Body of pancreas (tissue), 4 donors: ENCODE measurements at regions not wholly inside any gene's neighbourhood (a gene's known extent, or its start where the extent isn't known, plus 50 kb on each side); places are given as distances from the start of the nearest gene placed in this dataset.

Experiments used
- POLR2A ChIP-seq, 3 donors: fragments of 450-650 bp; IDR thresholded peaks; one replicate each; pipeline ENCODE4 v1.6.1; 2016; ENCODE audit warnings: antibody characterized with exemption in 3 of 3, mild to moderate bottlenecking in 2 of 3
- TF ChIP-seq, protein P1 (sequence below), 7 experiments: fragments of 450-650 bp in 4 of 7; fragments of 200-600 bp in 3 of 7; sonication (generic) in 3 of 7; IDR thresholded peaks; one replicate each; pipeline ENCODE4 v1.5.1; 2016 to 2019; ENCODE audit warnings: antibody characterized with exemption in 7 of 7

DNA sequence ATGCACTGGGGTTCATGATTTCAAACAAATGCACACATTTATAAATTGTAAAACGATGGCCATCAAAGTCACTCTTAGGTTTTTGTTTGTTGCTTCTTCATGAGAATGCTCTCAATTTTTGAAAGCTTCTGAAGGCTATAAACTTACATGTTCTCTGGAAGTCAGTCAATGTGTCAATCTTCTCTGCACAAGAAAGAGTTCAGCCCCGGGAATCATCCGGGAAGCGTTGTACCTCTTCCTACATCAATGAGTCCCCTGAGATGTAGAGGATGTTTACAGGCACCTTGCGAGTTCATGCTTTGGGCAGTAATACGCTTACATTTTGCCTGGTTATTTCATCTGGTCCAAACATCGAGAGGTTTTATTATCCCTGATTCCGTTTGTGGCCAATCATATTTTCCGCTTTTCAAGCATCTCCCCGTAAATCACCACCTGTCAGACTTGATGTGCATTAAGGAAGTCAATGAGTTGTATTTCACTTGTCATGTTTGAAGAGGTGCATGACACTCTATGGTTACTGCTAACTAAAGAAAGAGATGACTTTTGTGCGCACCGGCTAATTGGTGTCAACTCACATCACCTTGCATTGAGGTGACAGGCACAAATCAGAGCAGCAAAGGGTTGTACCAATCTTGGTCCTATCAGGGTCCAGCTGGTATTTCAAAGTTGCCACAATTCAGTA lies 750.7 kb downstream of the SORCS3 start:
- TF ChIP-seq, protein P1, sequence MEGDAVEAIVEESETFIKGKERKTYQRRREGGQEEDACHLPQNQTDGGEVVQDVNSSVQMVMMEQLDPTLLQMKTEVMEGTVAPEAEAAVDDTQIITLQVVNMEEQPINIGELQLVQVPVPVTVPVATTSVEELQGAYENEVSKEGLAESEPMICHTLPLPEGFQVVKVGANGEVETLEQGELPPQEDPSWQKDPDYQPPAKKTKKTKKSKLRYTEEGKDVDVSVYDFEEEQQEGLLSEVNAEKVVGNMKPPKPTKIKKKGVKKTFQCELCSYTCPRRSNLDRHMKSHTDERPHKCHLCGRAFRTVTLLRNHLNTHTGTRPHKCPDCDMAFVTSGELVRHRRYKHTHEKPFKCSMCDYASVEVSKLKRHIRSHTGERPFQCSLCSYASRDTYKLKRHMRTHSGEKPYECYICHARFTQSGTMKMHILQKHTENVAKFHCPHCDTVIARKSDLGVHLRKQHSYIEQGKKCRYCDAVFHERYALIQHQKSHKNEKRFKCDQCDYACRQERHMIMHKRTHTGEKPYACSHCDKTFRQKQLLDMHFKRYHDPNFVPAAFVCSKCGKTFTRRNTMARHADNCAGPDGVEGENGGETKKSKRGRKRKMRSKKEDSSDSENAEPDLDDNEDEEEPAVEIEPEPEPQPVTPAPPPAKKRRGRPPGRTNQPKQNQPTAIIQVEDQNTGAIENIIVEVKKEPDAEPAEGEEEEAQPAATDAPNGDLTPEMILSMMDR (IDR thresholded peaks at IDR 0.05), result no peak
- no peak for TF ChIP-seq POLR2A (IDR thresholded peaks at IDR 0.05)
